CD14-positive monocyte (primary cell): ENCODE measurements at regions not wholly inside any gene's neighbourhood (a gene's known extent, or its start where the extent isn't known, plus 50 kb on each side); places are given as distances from the start of the nearest gene placed in this dataset.

Experiments
- DNase-seq, 3 donors: peaks; one replicate each; pipeline ENCODE4 v3.0.0-alpha.2; 2011 to 2022
- H2AFZ ChIP-seq: 2 replicates; pipeline ENCODE4 v1.6.0; 2012; ENCODE audit warnings: mild to moderate bottlenecking, low read depth, low read length, inconsistent platforms; ENCODE audit not compliant: insufficient read depth, poor library complexity, severe bottlenecking
- H3K27ac ChIP-seq, 2 donors: 1 replicate in 1 of 2; 2 replicates in 1 of 2; pipeline ENCODE4 v1.5.1; 2012 to 2013; ENCODE audit warnings: low read length in 2 of 2, control low read depth in 1 of 2, inconsistent platforms in 1 of 2, low read depth in 1 of 2, mild to moderate bottlenecking in 1 of 2
- H3K27me3 ChIP-seq, 2 donors: one replicate each; pipeline versions ENCODE4 v1.6.0 to v1.6.1; 2011 to 2013; ENCODE audit warnings: low read length in 2 of 2; ENCODE audit not compliant: control insufficient read depth in 2 of 2, insufficient read depth in 2 of 2
- H3K36me3 ChIP-seq, 2 donors: replicated peaks in 1 of 2; 1 replicate in 1 of 2; 2 replicates in 1 of 2; pipeline versions ENCODE4 v1.5.1 to v1.6.1; 2012 to 2013; ENCODE audit warnings: low read length in 2 of 2, control low read depth in 1 of 2, inconsistent platforms in 1 of 2, mild to moderate bottlenecking in 1 of 2; ENCODE audit not compliant: insufficient read depth in 2 of 2, control insufficient read depth in 1 of 2
- H3K4me1 ChIP-seq, 2 donors: 1 replicate in 1 of 2; 2 replicates in 1 of 2; pipeline versions ENCODE4 v1.5.1 to v1.6.1; 2012 to 2013; ENCODE audit warnings: low read length in 2 of 2, control low read depth in 1 of 2, inconsistent platforms in 1 of 2, mild to moderate bottlenecking in 1 of 2, moderate library complexity in 1 of 2; ENCODE audit not compliant: insufficient read depth in 2 of 2, control insufficient read depth in 1 of 2
- H3K4me2 ChIP-seq: replicated peaks from 2 replicates; pipeline ENCODE3; 2012; ENCODE audit warnings: low read length, moderate library complexity, mild to moderate bottlenecking; ENCODE audit not compliant: poor library complexity, severe bottlenecking; ENCODE audit errors: extremely low read depth
- H3K4me3 ChIP-seq, 3 experiments: fragments of 200-600 bp in 1 of 3; sonication (generic) in 1 of 3; replicated peaks in 1 of 3; 1 replicate in 2 of 3; 2 replicates in 1 of 3; pipeline ENCODE4 v1.5.1; 2011 to 2013; ENCODE audit warnings: low read length in 3 of 3, mild to moderate bottlenecking in 3 of 3, control low read depth in 2 of 3, low read depth in 2 of 3, inconsistent platforms in 1 of 3, moderate library complexity in 1 of 3
- H3K79me2 ChIP-seq: 2 replicates; pipeline ENCODE4 v1.6.0; 2012; ENCODE audit warnings: mild to moderate bottlenecking, control low read depth, inconsistent platforms, low read length, moderate library complexity; ENCODE audit not compliant: insufficient read depth
- H3K9ac ChIP-seq: 2 replicates; pipeline ENCODE4 v1.6.0; 2017; ENCODE audit warnings: low read length, mild to moderate bottlenecking; ENCODE audit not compliant: insufficient read depth, poor library complexity, severe bottlenecking
- H3K9me3 ChIP-seq, 2 donors: replicated peaks in 1 of 2; 1 replicate in 1 of 2; 2 replicates in 1 of 2; pipeline versions ENCODE4 v1.5.1 to v1.6.1; 2012 to 2013; ENCODE audit warnings: low read length in 2 of 2, control low read depth in 1 of 2; ENCODE audit not compliant: control insufficient read depth in 1 of 2, insufficient read depth in 1 of 2
- H4K20me1 ChIP-seq: 2 replicates; pipeline ENCODE4 v1.6.0; 2012; ENCODE audit warnings: mild to moderate bottlenecking, low read length, control low read depth, moderate library complexity; ENCODE audit not compliant: insufficient read depth
- H3K27ac Mint-ChIP-seq, 7 donors: one replicate each; pipeline ENCODE4 v1.8.0; 2020; ENCODE audit warnings: mild to moderate bottlenecking in 7 of 7, mixed read lengths in 7 of 7, moderate library complexity in 6 of 7, inconsistent platforms in 2 of 7
- H3K27me3 Mint-ChIP-seq, 3 donors: one replicate each; pipeline ENCODE4 v1.8.0; 2021 to 2022; ENCODE audit warnings: low read depth in 3 of 3, mild to moderate bottlenecking in 3 of 3, mixed read lengths in 3 of 3, moderate library complexity in 3 of 3, inconsistent platforms in 1 of 3
- H3K36me3 Mint-ChIP-seq, 2 donors: one replicate each; pipeline ENCODE4 v1.8.0; 2020; ENCODE audit warnings: mixed read lengths in 2 of 2, inconsistent platforms in 1 of 2, mild to moderate bottlenecking in 1 of 2
- H3K4me1 Mint-ChIP-seq: one replicate; pipeline ENCODE4 v1.8.0; 2020; ENCODE audit warnings: mild to moderate bottlenecking, mixed read lengths
- H3K4me3 Mint-ChIP-seq, 2 donors: one replicate each; pipeline ENCODE4 v1.8.0; 2020; ENCODE audit warnings: mild to moderate bottlenecking in 2 of 2, mixed read lengths in 2 of 2, moderate library complexity in 1 of 2
- H3K9me3 Mint-ChIP-seq, 7 donors: one replicate each; pipeline ENCODE4 v1.8.0; 2020 to 2022; ENCODE audit warnings: mixed read lengths in 7 of 7, mild to moderate bottlenecking in 6 of 7, moderate library complexity in 6 of 7, inconsistent platforms in 2 of 7
- CTCF ChIP-seq: fragments of 200-600 bp; IDR thresholded peaks from one replicate; pipeline ENCODE4 v1.8.0; 2022; ENCODE audit warnings: antibody characterized with exemption, mild to moderate bottlenecking
- WGBS: methylation state at CpG from one replicate; pipeline ENCODE4 v1.1.5; 2013; ENCODE audit warnings: missing lambda C conversion rate; ENCODE audit not compliant: insufficient coverage; 5-methylcytosine and 5-hydroxymethylcytosine counted together
- intact Hi-C, 2 donors: fragments of 100-400 bp; cut with micrococcal nuclease; formaldehyde crosslinking; loops; one replicate each; pipeline versions ENCODE4 v1.15.0 to v1.15.1; 2023

GRCh38 chr2:220473611-220474010 is 846.2 kb downstream of the SLC4A3 start:
- Mint-ChIP-seq H3K27ac (no peak overlapping the region), H3K4me3 (no peak overlapping the region), H3K9me3 (peaks cover 0 to 2% (median 0%) of the 10 kb centered on the region in 7 donors), H3K36me3 (no peaks in the 10 kb centered on the region), H3K27me3 (no peaks in the 10 kb centered on the region), H3K4me1 (no peaks in the 10 kb centered on the region)
- Histone ChIP-seq H3K79me2 (no peaks in the 10 kb centered on the region), H3K9ac (no peak overlapping the region), H3K4me1 (no peaks in the 10 kb centered on the region), H4K20me1 (no peaks in the 10 kb centered on the region), H3K9me3 (no peaks in the 10 kb centered on the region), H3K27me3 (no peaks in the 10 kb centered on the region), H3K36me3 (no peaks in the 10 kb centered on the region), H2AFZ (no peak overlapping the region), H3K4me3 (no peak overlapping the region), H3K4me2 (no peak overlapping the region), H3K27ac (no peak overlapping the region)
- DNase-seq: no peak
- intact Hi-C loops: no loop called here
- TF ChIP-seq CTCF: no peak

- H3K9ac ChIP-seq: no peak overlapping the region
- no peaks in the 10 kb centered on the region for H3K9me3 Mint-ChIP-seq
- H3K36me3 ChIP-seq: no peaks in the 10 kb centered on the region
- no CpG with 5 or more reads among the region's 4 CpGs for WGBS
- H3K27me3 ChIP-seq: no peaks in the 10 kb centered on the region
- H3K4me3 ChIP-seq: no peak overlapping the region
- no peak overlapping the region for H3K4me2 ChIP-seq
- H3K36me3 Mint-ChIP-seq: no peaks in the 10 kb centered on the region
- H4K20me1 ChIP-seq: no peaks in the 10 kb centered on the region
- no peaks in the 10 kb centered on the region for H3K4me1 Mint-ChIP-seq
- no peak overlapping the region for H3K27ac Mint-ChIP-seq
- H3K4me3 Mint-ChIP-seq: no peak overlapping the region
- intact Hi-C loops: no loop called here
- TF ChIP-seq CTCF: no peak
- no peaks in the 10 kb centered on the region for H3K4me1 ChIP-seq
- H3K9me3 ChIP-seq: no peaks in the 10 kb centered on the region
- H3K79me2 ChIP-seq: no peaks in the 10 kb centered on the region
- H3K27me3 Mint-ChIP-seq: no peaks in the 10 kb centered on the region
- no peak overlapping the region for H2AFZ ChIP-seq
- no peak overlapping the region for H3K27ac ChIP-seq
- DNase-seq: no peak
These were observed 849.4 kb downstream of the SLC4A3 start for GRCh38 chr2:220476877-220477276.
